ENCODE measurements at regions not wholly inside any gene's neighbourhood (a gene's known extent, or its start where the extent isn't known, plus 50 kb on each side); places are given as distances from the start of the nearest gene placed in this dataset.

DNA sequence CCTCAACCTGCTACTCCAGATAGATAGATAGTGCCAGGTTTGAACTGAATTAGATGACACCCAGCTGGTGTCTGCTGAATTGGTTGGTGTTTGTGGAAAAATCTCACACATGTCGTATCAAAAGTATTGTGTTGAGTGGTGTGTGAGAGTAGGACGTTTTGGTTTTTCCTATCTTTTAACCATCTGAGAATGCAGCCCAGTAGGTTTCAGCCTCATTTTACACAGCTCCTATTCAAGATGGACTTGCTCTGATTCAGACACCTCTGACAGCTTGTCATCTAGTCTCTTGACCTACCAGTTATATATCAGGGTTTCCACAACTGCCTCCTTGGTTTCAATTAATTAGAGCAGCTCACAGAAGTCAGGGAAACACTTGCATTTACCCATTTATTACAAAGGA, 254.4 kb downstream of the KTN1 start:
- Mint-ChIP-seq H3K9me3 (peaks cover 6% of the 10 kb centered on the region; the same call in 2 of the 3 replicates), H3K36me3 (ENCODE audit: low read depth) (peaks cover 7% of the 10 kb centered on the region; the same call in 2 of the 3 replicates), H3K27ac (no peak overlapping the region), H3K4me3 (no peak overlapping the region), H3K4me1 (no peaks in the 10 kb centered on the region), H3K27me3 (ENCODE audit: insufficient read depth, low read depth, poor library complexity) (peaks cover 5% of the 10 kb centered on the region)
- H3K79me2 ChIP-seq (replicated peaks; ENCODE audit: insufficient read depth) = no peaks in the 10 kb centered on the region
- H3F3A ChIP-seq (replicated peaks; ENCODE audit: low read depth) = no peaks in the 10 kb centered on the region
- ATAC-seq (no peak), DNase-seq (ENCODE audit: low spot score) (no peak)
- H3K9me2 ChIP-seq (ENCODE audit: insufficient read depth) = peaks cover 24% of the 10 kb centered on the region
- TF ChIP-seq EZH2phosphoT487 (IDR thresholded peaks at IDR 0.05; ENCODE audit: unreplicated experiment) (no peak), POLR2AphosphoS5 (IDR thresholded peaks at IDR 0.05; ENCODE audit: low read depth) (no peak), ZNF331 (CRISPR knock-in tag; IDR thresholded peaks at IDR 0.05; ENCODE audit: low read depth) (no peak), ZNF462 (CRISPR knock-in tag; IDR thresholded peaks at IDR 0.05) (no peak), STAT1 (IDR thresholded peaks at IDR 0.05; ENCODE audit: unreplicated experiment) (no peak), NANOG (IDR thresholded peaks at IDR 0.05; ENCODE audit: borderline replicate concordance) (no peak), REST (IDR thresholded peaks at IDR 0.05; ENCODE audit: unreplicated experiment) (no peak), EZH2 (IDR thresholded peaks at IDR 0.05; ENCODE audit: low read depth, unreplicated experiment) (no peak), ETS1 (IDR thresholded peaks at IDR 0.05) (no peak), CREB1 (CRISPR knock-in tag; IDR thresholded peaks at IDR 0.05; ENCODE audit: low read depth) (no peak), ZNF114 (CRISPR knock-in tag; IDR thresholded peaks at IDR 0.05) (no peak), JUNB (IDR thresholded peaks at IDR 0.05; ENCODE audit: unreplicated experiment) (no peak)
- TF ChIP-seq, protein P1, sequence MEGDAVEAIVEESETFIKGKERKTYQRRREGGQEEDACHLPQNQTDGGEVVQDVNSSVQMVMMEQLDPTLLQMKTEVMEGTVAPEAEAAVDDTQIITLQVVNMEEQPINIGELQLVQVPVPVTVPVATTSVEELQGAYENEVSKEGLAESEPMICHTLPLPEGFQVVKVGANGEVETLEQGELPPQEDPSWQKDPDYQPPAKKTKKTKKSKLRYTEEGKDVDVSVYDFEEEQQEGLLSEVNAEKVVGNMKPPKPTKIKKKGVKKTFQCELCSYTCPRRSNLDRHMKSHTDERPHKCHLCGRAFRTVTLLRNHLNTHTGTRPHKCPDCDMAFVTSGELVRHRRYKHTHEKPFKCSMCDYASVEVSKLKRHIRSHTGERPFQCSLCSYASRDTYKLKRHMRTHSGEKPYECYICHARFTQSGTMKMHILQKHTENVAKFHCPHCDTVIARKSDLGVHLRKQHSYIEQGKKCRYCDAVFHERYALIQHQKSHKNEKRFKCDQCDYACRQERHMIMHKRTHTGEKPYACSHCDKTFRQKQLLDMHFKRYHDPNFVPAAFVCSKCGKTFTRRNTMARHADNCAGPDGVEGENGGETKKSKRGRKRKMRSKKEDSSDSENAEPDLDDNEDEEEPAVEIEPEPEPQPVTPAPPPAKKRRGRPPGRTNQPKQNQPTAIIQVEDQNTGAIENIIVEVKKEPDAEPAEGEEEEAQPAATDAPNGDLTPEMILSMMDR (conservative IDR thresholded peaks at IDR 0.05; ENCODE audit: low read depth in 2 of 2) = no peak
- H2AFZ ChIP-seq = no peak overlapping the region
- no peak overlapping the region for H3K4me2 ChIP-seq
- no peaks in the 10 kb centered on the region for H3K4me1 ChIP-seq (ENCODE audit: insufficient read depth)
- no peak overlapping the region for H3K4me3 ChIP-seq
- H3K27me3 ChIP-seq (ENCODE audit: insufficient read depth) = no peaks in the 10 kb centered on the region
- no peaks in the 10 kb centered on the region for H3K36me3 ChIP-seq (ENCODE audit: insufficient read depth)
- no peak overlapping the region for H3K27ac ChIP-seq (ENCODE audit: low read depth)
- no peaks in the 10 kb centered on the region for H4K20me1 ChIP-seq (replicated peaks; ENCODE audit: insufficient read depth)

All from GM23338 (cell line).